ENCODE measurements at regions not wholly inside any gene's neighbourhood (a gene's known extent, or its start where the extent isn't known, plus 50 kb on each side); places are given as distances from the start of the nearest gene placed in this dataset.
A peak's percentile ranks its signal among the peaks of the same experiment; 100 is the strongest.

DNA sequence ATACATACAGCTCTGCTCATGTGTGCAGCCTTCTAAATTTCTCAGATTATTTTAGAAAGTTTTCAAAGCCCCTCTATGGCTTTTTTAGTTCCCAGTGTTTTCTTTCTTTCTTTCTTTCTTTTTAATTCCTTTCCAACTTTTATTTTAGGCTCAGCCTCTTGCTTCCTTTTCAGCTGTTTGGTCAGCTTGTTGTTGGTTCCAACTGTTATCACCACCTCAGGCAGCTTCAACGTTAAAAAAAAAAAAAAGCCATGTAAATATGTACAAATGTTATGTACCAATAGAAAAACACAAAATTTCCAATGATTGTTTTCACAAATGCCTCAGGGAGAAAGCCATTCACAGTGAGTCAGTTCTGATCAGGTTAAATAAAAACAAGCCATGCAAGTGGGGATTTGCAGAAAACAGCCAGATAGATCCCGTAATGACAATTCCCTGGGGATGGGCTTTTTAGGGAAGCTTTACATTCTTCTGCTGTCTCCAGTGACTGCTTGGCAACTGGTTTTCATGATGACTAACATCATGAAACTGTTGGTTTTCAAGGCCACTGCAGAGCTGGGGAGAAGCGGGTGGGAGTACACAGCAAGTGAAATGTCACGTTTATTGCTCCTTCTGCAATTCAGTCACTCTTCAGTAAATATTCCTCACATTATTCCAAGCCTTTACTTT is 908.4 kb downstream of the EPHA3 start:
- no peak for DNase-seq (ENCODE audit: low spot score)

DNA sequence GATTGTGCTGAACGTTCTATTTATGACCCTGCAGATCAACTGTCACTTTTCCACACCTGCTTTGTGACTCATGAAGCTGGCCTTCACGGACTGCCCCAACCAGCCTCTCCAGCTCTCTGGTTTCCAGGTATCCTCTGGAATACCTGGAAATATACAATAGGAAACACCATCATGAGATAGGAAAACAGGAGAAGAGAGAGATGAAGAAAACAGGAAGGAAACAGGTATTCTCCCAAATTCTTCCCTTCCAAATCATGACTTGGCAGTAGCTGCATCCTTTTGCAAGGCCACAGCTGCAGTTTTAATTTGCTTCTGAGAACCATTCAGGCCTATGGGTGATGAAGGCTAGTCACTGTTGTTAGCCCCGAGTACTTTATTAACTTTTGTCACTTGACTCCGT is 909.1 kb downstream of the EPHA3 start:
- no peak for DNase-seq (ENCODE audit: low spot score)

DNA sequence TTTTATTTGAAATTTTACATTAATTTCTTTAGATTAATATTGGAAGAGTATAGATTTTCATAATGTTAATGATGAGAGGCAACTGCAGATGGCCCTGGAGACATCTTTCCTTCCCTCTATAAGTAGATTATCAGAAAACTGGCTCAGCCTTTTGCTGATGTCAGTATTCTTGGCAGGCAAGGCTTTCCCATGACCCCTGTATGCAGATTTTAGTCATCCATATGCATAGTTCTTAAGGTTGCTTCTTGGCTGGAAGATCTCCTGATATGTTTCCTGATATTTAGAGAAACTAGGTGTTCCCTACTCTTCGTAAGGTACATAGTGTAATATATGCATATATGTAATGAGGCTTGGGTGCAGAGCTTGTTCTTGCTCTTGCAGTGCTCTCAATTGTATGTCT is 911.4 kb downstream of the EPHA3 start:
- no peak for DNase-seq (ENCODE audit: low spot score)

DNA sequence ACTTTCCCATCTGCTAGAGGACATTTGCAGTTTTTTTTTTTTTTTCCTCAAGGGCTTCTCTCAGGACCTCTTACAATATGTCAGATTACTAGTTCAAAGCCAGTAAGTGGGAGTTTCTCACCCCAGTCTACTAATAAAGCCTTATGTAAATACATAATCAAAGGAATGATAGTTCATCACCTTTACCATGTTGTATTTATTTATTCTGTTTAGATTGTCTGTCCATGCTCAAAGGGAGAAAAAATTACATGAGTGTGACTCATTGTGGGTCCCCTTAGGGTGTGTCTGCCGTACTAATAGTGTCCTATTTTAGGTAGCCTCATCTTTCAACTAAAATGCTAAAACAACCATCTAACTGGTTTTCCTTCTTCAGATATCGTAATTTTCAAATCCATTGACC is 917.6 kb downstream of the EPHA3 start:
- no peak for DNase-seq (ENCODE audit: low spot score)

DNA sequence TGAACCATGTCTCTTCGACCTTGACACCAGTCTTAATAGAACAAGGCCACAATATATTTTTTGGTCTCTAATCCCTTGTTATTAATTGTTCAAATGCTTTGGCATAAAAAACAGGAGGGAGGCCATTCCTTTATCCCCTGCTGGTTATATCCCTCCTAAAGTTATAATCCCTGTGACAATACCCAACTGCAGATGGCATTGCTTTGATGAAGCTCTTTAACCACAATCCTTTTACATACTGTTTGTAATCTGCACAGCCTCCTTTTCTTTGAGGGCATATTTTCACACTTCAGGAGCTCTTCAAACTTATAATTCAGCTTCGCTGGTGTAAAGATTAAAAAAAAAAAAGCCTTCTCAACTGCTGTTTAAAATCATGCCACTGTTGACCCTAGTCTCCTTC is 919.0 kb downstream of the EPHA3 start:
- DNase-seq (ENCODE audit: low spot score): no peak

DNA sequence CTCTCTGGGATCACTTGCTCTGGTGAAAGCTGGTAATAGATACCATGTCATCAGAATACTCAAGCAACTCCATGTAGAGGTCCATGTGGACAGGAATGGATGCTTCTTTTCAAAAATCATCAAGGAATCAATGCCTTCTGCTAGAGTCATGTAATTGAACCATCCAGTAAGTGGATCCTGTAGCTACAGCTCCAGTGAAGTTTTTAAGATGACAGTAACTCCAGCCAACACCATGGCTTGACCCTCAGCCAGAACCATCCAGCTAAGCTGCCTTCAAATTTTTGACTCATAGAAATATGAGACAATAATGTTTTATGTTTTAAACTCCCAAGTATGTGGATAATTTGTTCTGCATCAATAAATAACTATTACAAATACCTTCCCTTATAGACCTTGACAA is 923.7 kb downstream of the EPHA3 start:
- DNase-seq (ENCODE audit: low spot score): no peak

DNA sequence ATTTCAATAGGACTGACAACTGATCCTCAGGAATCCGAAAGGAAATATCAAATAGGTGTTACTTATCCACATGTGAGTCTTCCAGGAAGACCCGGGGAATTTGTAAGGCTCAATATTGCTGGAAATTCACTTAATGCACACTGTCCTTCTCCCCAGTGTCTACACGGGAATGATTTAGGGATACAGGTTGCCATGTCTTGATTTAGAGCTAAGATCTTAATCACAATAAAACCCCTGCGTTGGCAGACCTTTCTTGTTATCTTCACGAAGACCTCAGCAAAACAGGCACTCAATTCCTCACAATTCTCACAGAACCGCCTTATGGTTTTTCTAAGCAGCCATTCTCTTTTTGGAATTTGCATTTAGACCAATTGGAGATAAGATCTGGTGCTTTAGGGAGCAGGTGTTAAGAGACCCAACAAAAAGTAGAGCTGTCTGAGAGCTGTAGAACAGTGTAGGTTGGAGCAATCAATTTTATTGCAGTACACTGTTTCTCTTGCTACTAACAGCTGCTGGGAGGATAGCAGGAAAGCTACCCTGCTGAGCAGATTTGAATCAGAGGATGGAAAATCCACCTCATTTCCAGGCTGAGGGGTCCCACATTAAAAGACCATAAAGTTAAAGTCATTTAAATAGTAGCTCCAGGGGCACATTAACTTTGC is 925.7 kb downstream of the EPHA3 start:
- no peak for DNase-seq (ENCODE audit: low spot score)

DNA sequence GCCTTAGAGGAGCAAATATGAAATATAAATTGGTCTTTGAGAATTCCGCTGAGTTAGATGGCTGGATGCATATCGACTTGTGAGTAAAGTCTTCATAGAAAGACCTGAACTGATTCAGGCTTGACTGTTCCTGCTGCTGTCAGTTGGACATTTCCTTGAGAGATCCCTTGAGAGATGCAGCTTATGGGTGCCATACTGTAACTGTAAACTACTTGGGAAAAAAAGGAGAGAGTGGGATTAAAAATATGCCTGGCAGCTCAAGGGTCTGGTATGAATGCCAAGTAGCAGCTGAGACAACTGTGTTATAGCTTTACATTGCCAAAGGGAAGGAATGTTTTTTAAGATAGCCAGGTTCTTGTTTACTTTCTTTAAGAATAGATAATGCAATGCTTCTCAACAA is 926.6 kb downstream of the EPHA3 start:
- no peak for DNase-seq (ENCODE audit: low spot score)

DNA sequence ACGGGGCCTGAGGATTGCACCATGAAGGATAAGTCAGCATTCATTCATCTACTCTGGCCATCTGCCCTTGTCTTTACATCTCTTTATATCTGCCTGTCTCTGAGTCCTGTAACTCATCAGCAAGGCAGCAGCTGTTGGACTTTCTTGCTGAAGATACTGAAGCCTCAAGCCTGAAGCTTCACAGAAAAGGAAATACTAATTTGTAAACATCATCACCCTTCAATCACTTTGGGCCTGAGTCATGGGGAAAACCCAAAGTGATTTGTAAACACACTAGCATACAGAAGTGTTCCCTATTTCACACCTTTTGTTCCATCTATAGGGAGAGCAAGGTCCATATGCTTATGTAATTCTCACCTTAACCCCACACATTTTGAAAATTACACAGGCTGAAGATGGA is 928.2 kb downstream of the EPHA3 start:
- DNase-seq (ENCODE audit: low spot score): no peak

DNA sequence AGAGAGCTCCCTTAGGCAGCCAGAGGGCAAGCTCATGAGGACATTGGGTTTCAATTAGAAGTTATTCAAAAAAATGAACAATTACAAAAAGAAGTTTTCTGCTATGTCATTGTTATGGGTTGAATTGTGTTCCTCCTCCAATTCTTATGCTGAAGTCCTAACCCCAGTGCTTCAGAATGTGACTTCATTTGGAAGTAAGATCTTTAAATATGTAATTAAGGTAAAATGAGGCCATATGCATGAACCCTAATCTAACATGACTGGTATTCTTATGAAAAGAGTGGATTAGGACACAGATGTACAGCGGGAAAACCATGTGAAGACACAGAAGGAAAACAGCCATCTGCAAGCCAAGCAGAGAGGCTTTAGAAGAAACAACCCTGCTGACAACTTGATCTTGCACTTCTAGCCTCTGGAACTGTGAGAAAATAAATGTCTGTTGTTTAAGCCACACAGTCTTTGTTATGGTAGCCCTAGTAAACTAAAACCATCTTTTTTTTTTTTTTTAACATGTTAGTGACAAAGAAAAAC is 929.6 kb downstream of the EPHA3 start:
- no peak for DNase-seq (ENCODE audit: low spot score)

DNA sequence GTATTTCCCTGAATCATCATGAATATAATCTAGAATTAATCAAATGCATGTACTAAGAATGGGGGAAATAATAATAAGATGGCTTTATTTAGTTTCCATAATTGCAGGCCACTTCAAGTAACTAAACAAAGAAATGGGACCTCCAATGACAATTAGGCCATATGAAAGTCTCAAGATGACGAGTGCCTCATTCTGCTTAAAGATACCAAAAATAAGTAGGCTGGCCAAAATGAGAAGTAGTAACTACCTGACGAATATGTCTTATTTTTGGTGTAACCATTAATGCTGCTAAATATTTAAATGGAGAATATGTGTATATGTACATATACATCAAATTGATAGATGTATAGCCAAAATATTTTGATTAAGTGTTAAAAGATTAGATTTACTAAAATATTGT is 932.6 kb downstream of the EPHA3 start:
- DNase-seq (ENCODE audit: low spot score): no peak

DNA sequence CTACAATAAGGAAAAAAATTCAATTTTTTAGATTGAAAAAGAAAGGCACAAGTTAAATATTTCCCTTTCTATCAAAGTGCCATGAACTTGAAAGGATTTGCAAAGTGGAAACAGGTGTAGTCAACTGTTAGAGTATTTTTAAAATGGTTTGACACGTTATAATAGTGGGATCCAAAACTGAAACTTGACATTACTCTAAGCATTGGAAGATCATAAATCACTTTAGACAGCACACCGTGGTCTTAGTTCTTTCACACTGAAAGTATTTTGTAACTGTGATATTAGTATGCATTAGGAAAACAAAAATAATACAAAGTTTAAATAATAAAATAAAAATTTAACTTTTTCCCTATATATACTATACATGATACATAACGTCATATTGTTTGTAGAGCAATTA is 933.1 kb downstream of the EPHA3 start:
- DNase-seq (ENCODE audit: low spot score): no peak

DNA sequence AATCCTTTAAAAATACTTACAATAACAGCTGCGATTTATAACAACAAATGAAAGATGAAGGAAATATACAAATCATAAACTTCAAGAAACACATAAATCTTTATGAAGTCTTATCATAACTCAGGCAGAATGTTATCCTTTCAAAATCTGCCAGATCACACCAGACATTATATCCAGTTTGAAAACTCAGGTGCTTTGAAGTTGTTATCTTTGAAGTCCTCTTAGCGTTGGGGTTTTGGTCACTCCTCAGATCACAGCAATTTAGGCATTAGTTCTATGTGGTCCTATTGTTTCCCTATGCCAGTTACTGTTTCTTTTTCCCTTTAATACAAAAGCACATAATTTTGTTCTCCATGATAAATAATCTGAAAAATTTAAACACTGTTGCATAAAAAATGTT is 934.6 kb downstream of the EPHA3 start:
- no peak for DNase-seq (ENCODE audit: low spot score)

DNA sequence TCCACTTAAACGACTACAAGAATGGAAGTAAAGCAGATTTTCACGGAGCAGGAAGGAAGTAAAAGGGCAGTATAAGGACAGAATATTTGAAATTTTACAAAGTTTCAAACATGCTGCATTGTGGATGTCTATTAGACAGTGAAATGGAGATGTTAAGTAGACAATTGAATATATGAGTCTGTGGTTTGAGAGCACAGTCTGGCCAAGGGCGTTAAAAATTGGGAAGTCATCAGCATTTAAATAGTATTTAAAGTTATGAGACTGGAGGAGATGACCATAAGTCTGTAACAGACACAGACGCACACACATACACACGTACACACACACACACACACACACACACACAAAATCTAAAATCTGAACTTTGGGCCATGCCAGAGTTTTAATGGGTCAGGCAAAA is 935.9 kb downstream of the EPHA3 start:
- no peak for DNase-seq (ENCODE audit: low spot score)

DNA sequence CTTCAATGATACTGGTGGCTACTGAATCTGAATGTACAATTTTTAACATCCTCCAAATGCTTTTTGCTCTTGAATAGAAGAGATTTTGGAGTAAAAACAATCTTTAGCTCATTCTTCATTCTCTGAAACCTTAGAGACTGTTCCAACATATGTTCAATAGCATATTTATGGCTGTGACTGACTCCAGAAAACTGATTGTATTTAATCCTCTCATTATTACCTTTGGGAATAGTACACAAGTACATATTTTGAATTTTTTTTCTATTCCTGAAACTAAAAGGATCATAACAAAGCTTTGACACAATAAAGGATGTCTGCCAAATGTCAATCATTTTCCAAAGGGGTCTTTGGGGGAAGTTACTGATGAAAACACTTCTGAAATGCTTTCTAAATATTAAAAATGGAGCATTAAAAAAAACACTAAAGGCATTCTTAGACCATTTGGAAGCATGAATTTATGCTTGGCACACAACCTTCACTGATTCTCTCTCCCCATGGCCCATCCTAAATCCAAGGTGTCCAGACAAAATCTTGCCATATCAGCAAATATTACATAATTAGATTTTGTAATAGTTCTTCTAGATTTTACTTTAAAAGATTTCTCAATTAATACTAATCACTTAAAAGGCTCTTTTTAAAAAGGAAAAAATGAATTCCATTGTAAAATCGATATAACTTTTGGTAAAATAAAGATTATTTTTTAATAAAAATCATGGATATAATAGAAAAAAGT is 936.8 kb downstream of the EPHA3 start:
- DNase-seq (ENCODE audit: low spot score): no peak

DNA sequence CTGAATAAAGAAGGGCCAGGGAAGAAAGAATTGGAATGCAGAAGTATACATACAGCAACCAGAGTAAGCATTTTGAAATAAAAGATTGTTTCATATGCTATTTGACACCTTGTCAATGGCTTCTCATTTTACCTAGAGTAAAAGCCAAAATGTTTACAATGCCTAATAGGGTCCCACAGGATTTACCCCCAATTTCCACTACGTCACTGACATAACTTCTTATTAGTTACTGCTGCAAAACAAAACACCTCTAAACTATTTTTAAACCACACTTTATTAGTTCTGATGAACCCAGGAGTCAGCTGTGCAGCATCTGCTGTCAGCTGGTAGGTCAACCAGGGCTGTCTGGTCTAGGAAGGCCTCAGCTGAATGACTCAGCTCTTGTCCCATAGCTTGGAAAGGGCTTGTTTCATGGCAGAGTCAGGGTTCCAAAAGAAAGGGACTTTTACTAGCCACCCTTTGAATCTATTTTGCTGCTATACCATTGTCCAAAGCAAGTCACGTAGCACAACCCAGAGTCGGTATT is 945.1 kb downstream of the EPHA3 start:
- DNase-seq (ENCODE audit: low spot score): no peak

DNA sequence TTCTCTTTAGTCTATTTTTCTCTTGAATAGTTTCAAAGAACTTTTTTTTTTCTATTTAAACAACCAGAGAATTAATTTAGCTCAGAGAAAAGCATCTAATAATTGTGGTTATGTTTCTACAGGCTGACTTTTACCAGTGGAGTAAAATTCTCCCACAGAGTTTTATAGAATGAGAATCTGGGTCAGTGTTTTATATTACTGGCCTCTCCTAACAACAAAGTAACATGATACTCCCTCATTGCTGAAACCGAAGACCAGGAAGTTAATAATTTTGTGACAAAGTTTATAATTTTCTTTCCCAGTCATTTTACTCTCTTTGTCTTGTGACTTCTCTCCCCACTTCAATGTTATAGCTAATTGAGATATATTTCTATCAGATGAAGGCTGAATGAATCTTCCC is 946.9 kb downstream of the EPHA3 start:
- DNase-seq (ENCODE audit: low spot score): no peak

DNA sequence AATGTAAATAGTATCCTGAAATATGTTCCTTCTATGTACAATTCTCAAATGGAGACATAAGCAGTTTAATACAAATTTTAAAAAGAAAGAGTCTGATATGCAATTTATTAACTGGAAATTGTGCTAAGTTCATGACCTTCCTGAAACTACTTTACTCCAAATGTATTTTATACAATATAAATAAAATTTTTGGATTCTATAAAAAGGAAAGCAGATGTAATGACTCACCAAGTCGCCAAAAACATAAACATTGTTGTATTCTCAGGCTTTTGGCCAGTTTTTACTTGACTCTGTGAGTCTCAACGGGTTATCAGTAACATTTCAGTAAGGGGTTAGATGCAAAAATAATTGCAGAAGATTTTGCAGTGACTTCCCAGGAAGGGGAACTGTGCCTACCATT is 948.2 kb downstream of the EPHA3 start:
- no peak for DNase-seq (ENCODE audit: low spot score)

DNA sequence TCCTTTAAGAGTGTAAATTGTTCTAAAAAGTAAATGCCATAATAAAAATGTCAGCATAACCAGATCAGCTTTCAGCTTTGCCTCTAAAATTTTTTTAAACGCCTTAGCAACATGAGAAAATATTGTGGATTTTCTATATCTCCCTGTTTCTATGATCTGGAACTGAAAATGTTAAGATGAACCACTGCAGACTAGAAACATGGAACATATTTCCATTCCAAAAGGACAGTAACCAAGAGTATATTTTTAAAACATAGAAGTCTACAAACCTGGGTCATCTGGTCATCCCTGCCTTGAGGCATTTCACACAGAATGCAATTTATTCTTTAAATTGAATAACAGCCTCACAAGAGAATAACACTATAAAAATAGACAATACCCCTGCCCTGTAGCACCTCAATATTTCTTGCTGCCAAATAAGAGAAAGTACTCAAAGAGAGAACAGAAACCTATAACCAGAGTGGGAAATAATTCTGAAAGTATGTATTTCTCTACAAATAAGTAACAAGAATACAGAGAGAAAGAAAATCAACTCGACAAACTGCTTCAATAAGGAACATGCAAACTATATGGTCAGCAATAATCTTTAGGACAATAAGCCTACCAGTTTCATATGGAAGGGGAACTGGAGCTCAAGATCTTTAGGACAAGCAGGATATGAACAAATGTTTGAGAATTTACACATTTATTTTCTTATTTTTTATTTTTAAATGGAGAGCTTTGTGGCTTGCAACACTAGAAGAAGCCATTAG is 949.0 kb downstream of the EPHA3 start:
- DNase-seq (ENCODE audit: low spot score): no peak

DNA sequence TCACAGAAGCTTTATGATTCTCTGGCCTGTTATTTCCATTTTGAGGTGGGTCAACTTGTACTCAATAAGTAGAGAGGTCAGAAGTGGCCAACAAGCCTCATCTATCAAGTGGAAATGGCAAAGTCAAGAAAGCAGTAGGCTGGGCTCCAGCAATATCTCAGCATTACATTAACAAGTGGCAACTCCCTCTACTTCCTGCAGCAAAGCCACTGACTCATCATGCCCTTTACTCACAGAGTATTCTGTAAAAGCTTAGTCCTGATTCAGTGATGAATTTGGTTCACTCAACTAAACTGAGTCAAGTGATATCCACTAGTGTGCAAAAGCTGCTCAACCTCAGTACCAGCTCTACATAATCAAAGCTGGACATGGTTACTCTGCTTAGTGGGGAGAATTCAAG is 954.6 kb downstream of the EPHA3 start:
- peak; percentile 34 for DNase-seq (ENCODE audit: low spot score)

DNA sequence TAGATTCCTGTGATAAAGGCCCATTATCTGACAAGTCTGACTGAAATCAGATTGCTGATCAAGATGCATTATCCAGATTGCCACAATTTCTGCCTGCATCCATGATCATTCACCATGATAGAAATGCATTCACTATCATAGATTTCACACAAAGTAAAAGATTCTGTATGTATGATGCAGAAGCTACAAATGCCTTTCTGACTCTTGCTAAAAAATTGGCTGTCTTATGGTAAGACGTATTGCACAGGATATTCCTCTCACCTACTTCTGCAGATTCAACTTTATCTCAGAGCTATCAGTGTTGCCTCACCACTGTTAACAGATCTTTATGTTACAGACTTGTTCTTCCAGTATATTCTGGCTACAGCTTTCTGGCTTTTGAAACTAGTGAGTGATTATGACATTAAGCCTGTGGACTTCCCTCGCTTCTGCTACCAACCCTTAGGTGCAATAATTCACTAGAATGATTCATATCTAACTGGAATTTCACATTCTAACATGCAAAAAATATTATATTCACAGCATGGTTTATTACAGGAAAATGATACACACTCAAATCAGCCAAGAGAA is 955.3 kb downstream of the EPHA3 start:
- DNase-seq (ENCODE audit: low spot score): no peak

DNA sequence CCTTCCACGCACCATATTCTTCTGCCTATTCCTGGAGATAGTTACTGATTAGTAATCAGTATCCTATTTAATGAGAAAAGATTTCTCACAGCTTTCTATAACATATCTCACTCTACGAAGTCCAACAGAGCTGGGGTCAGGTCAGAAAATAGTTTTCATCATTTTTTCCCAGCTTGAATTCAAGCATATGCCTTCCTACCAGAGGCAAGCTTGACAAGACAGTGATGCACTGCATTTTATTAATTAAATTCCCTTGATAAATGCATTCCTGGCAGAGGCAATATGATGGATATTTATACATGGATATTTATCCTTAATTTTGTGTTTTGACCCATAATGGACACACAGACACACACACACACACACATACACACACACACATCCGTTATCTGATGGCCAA is 961.4 kb downstream of the EPHA3 start:
- DNase-seq (ENCODE audit: low spot score): no peak
